Subcutaneous abdominal adipose tissue (tissue), 5 donors: ENCODE measurements at regions not wholly inside any gene's neighbourhood (a gene's known extent, or its start where the extent isn't known, plus 50 kb on each side); places are given as distances from the start of the nearest gene placed in this dataset.

ENCODE experiments used
- H3K27ac ChIP-seq: one replicate; pipeline ENCODE4 v1.7.0; 2013; ENCODE audit warnings: low read depth, mild to moderate bottlenecking, inconsistent platforms, low read length, moderate library complexity
- H3K27me3 ChIP-seq, 5 donors: one replicate each; pipeline ENCODE4 v1.7.0; 2013; ENCODE audit warnings: low read length in 5 of 5, inconsistent platforms in 1 of 5; ENCODE audit not compliant: control insufficient read depth in 5 of 5, insufficient read depth in 4 of 5
- H3K36me3 ChIP-seq, 5 donors: one replicate each; pipeline ENCODE4 v1.7.0; 2013; ENCODE audit warnings: low read length in 5 of 5; ENCODE audit not compliant: control insufficient read depth in 5 of 5, insufficient read depth in 5 of 5
- H3K4me1 ChIP-seq, 5 donors: one replicate each; pipeline ENCODE4 v1.7.0; 2013; ENCODE audit warnings: low read length in 5 of 5, mild to moderate bottlenecking in 3 of 5, moderate library complexity in 1 of 5; ENCODE audit not compliant: control insufficient read depth in 5 of 5, insufficient read depth in 5 of 5
- H3K4me3 ChIP-seq, 5 donors: one replicate each; pipeline ENCODE4 v1.7.0; 2013; ENCODE audit warnings: low read length in 5 of 5, low read depth in 1 of 5
- H3K9ac ChIP-seq, 5 donors: one replicate each; pipeline ENCODE4 v1.7.0; 2013; ENCODE audit warnings: low read length in 5 of 5, mild to moderate bottlenecking in 4 of 5, moderate library complexity in 3 of 5
- H3K9me3 ChIP-seq, 5 donors: one replicate each; pipeline ENCODE4 v1.7.0; 2013; ENCODE audit warnings: low read length in 5 of 5; ENCODE audit not compliant: control insufficient read depth in 5 of 5
- donor health status: healthy.
- donor health status: healthy.
- donor health status: healthy.
- donor health status: healthy.
- donor health status: healthy.

- Histone ChIP-seq H3K4me3 (no peak overlapping the region), H3K27ac (no peak overlapping the region), H3K4me1 (no peaks in the 10 kb centered on the region), H3K27me3 (no peaks in the 10 kb centered on the region), H3K9ac (no peak overlapping the region), H3K9me3 (no peaks in the 10 kb centered on the region), H3K36me3 (no peaks in the 10 kb centered on the region)
These were observed 107.4 kb upstream of the CDH11 start for GRCh38 chr16:65229191-65229662.

GRCh38 chr16:65227150-65227835 is 105.4 kb upstream of the CDH11 start:
- no peak overlapping the region for H3K27ac ChIP-seq
- H3K36me3 ChIP-seq, result no peaks in the 10 kb centered on the region
- H3K4me1 ChIP-seq, result no peaks in the 10 kb centered on the region
- no peaks in the 10 kb centered on the region for H3K27me3 ChIP-seq
- no peak overlapping the region for H3K9ac ChIP-seq
- no peaks in the 10 kb centered on the region for H3K9me3 ChIP-seq
- H3K4me3 ChIP-seq, result no peak overlapping the region

- no peaks in the 10 kb centered on the region for H3K27me3 ChIP-seq
- no peak overlapping the region for H3K4me3 ChIP-seq
- H3K36me3 ChIP-seq, result no peaks in the 10 kb centered on the region
- H3K27ac ChIP-seq, result no peak overlapping the region
- no peaks in the 10 kb centered on the region for H3K4me1 ChIP-seq
- H3K9me3 ChIP-seq, result no peaks in the 10 kb centered on the region
- H3K9ac ChIP-seq, result no peak overlapping the region
These were observed 104.2 kb upstream of the CDH11 start for GRCh38 chr16:65226077-65226476.

GRCh38 chr16:65225488-65225887 is 103.6 kb upstream of the CDH11 start:
- no peak overlapping the region for H3K27ac ChIP-seq
- no peak overlapping the region for H3K4me3 ChIP-seq
- H3K27me3 ChIP-seq, result no peaks in the 10 kb centered on the region
- no peaks in the 10 kb centered on the region for H3K4me1 ChIP-seq
- H3K36me3 ChIP-seq, result no peaks in the 10 kb centered on the region
- no peak overlapping the region for H3K9ac ChIP-seq
- H3K9me3 ChIP-seq, result no peaks in the 10 kb centered on the region

- no peaks in the 10 kb centered on the region for H3K9me3 ChIP-seq
- no peaks in the 10 kb centered on the region for H3K36me3 ChIP-seq
- H3K4me1 ChIP-seq, result no peaks in the 10 kb centered on the region
- no peak overlapping the region for H3K27ac ChIP-seq
- no peak overlapping the region for H3K9ac ChIP-seq
- no peak overlapping the region for H3K4me3 ChIP-seq
- no peaks in the 10 kb centered on the region for H3K27me3 ChIP-seq
These were observed 103.1 kb upstream of the CDH11 start for GRCh38 chr16:65224994-65225393.

- H3K9ac ChIP-seq, result no peak overlapping the region
- no peaks in the 10 kb centered on the region for H3K36me3 ChIP-seq
- H3K4me1 ChIP-seq, result no peaks in the 10 kb centered on the region
- H3K27ac ChIP-seq, result no peak overlapping the region
- no peak overlapping the region for H3K4me3 ChIP-seq
- H3K9me3 ChIP-seq, result no peaks in the 10 kb centered on the region
- H3K27me3 ChIP-seq, result no peaks in the 10 kb centered on the region
These were observed 102.6 kb upstream of the CDH11 start for GRCh38 chr16:65224471-65224870.

- Histone ChIP-seq H3K4me3 (no peak overlapping the region), H3K27me3 (no peaks in the 10 kb centered on the region), H3K36me3 (no peaks in the 10 kb centered on the region), H3K4me1 (no peaks in the 10 kb centered on the region), H3K9me3 (no peaks in the 10 kb centered on the region), H3K9ac (no peak overlapping the region), H3K27ac (no peak overlapping the region)
These were observed 101.5 kb upstream of the CDH11 start for GRCh38 chr16:65223335-65223734.

- no peaks in the 10 kb centered on the region for H3K9me3 ChIP-seq
- no peak overlapping the region for H3K4me3 ChIP-seq
- H3K36me3 ChIP-seq, result no peaks in the 10 kb centered on the region
- no peaks in the 10 kb centered on the region for H3K4me1 ChIP-seq
- H3K27me3 ChIP-seq, result no peaks in the 10 kb centered on the region
- no peak overlapping the region for H3K27ac ChIP-seq
- no peak overlapping the region for H3K9ac ChIP-seq
These were observed 100.7 kb upstream of the CDH11 start for GRCh38 chr16:65222536-65222935.

- H3K27ac ChIP-seq, result no peak overlapping the region
- H3K9me3 ChIP-seq, result no peaks in the 10 kb centered on the region
- no peaks in the 10 kb centered on the region for H3K27me3 ChIP-seq
- H3K36me3 ChIP-seq, result no peaks in the 10 kb centered on the region
- no peaks in the 10 kb centered on the region for H3K4me1 ChIP-seq
- H3K9ac ChIP-seq, result no peak overlapping the region
- no peak overlapping the region for H3K4me3 ChIP-seq
These were observed 100.2 kb upstream of the CDH11 start for GRCh38 chr16:65222049-65222448.

- no peaks in the 10 kb centered on the region for H3K9me3 ChIP-seq
- no peaks in the 10 kb centered on the region for H3K4me1 ChIP-seq
- H3K36me3 ChIP-seq, result no peaks in the 10 kb centered on the region
- no peak overlapping the region for H3K9ac ChIP-seq
- H3K27ac ChIP-seq, result no peak overlapping the region
- no peaks in the 10 kb centered on the region for H3K27me3 ChIP-seq
- no peak overlapping the region for H3K4me3 ChIP-seq
These were observed 97.9 kb upstream of the CDH11 start for GRCh38 chr16:65219786-65220185.
